GM12878 (cell line): ENCODE measurements at regions not wholly inside any gene's neighbourhood (a gene's known extent, or its start where the extent isn't known, plus 50 kb on each side); places are given as distances from the start of the nearest gene placed in this dataset.

Experiments
- ATAC-seq: fragments of 200-7000 bp; cut with Tn5 transposase; 3 replicates; pipeline ENCODE4 v1.9.1; 2020; ENCODE audit warnings: mild to moderate bottlenecking, moderate library complexity
- BruUV-seq: library from RNA; stranded (reverse); fragments of 400-500 nt; replicated peaks from 2 replicates; lab custom pipeline; 2021; lab: Mats Ljungman, UMichigan
- CTCF ChIA-PET: fragments of 300-600 bp; sonication (Branson Sonifier 250); formaldehyde crosslinking; extraction: SDS; loops from one replicate; lab custom pipeline; 2021; ENCODE audit warnings: inconsistent platforms; lab: Yijun Ruan, JAX
- POLR2A ChIA-PET: fragments of 350-600 bp; formaldehyde crosslinking; extraction: SDS; loops from one replicate; lab custom pipeline; 2021; ENCODE audit warnings: inconsistent platforms; lab: Charles Lee
- RAD21 ChIA-PET: fragments of 300-600 bp; sonication (Branson Sonifier 250); formaldehyde crosslinking; loops from one replicate; lab custom pipeline; 2023; ENCODE audit warnings: antibody characterized with exemption; ENCODE audit not compliant: unreplicated experiment; lab: Charles Lee
- SMC1A ChIA-PET: fragments of 300-600 bp; sonication (Branson Sonifier 250); formaldehyde crosslinking; loops from one replicate; lab custom pipeline; 2023; ENCODE audit not compliant: unreplicated experiment, uncharacterized antibody; lab: Charles Lee
- DNase-seq: peaks from one replicate; pipeline ENCODE4 v3.0.0-alpha.2; 2011; ENCODE audit warnings: low read depth, low spot score
- FAIRE-seq: peaks from 3 replicates; lab custom pipeline; 2011; peaks lifted over from hg19 to GRCh38; lab: Jason Lieb, UNC
- H2AFZ ChIP-seq: 2 replicates; pipeline ENCODE4 v1.6.0; 2011; ENCODE audit warnings: low read depth, low read length, control low read depth; ENCODE audit not compliant: control insufficient read depth
- H3K27ac ChIP-seq: 2 replicates; pipeline ENCODE4 v1.5.1; 2011; ENCODE audit warnings: control low read depth; ENCODE audit not compliant: control insufficient read depth, insufficient read depth
- H3K27me3 ChIP-seq, 2 experiments: replicated peaks in 1 of 2; 2 replicates each; pipeline versions ENCODE4 v1.6.0 to v1.6.1; 2011; ENCODE audit warnings: low read length in 1 of 2; ENCODE audit not compliant: control insufficient read depth in 2 of 2, insufficient read depth in 2 of 2
- H3K36me3 ChIP-seq, 2 experiments: 2 replicates each; pipeline ENCODE4 v1.5.1; 2011; ENCODE audit warnings: low read length in 1 of 2; ENCODE audit not compliant: control insufficient read depth in 2 of 2, insufficient read depth in 2 of 2
- H3K4me1 ChIP-seq: 2 replicates; pipeline ENCODE4 v1.6.1; 2011; ENCODE audit warnings: mild to moderate bottlenecking, low read length, moderate library complexity, mixed read lengths; ENCODE audit not compliant: control insufficient read depth, insufficient read depth
- H3K4me2 ChIP-seq: 2 replicates; pipeline ENCODE4 v1.6.0; 2011; ENCODE audit warnings: control low read depth; ENCODE audit not compliant: control insufficient read depth, insufficient read depth
- H3K4me3 ChIP-seq: fragments of 200-600 bp; sonication (generic); 2 replicates; pipeline ENCODE4 v1.5.1; 2016
- H3K79me2 ChIP-seq: 2 replicates; pipeline ENCODE4 v1.6.0; 2011; ENCODE audit warnings: low read length; ENCODE audit not compliant: control insufficient read depth, insufficient read depth
- H3K9ac ChIP-seq: 2 replicates; pipeline ENCODE4 v1.8.0; 2011; ENCODE audit warnings: low read length, control low read depth, mixed read lengths; ENCODE audit not compliant: control insufficient read depth, insufficient read depth
- H3K9me3 ChIP-seq: replicated peaks from 3 replicates; pipeline ENCODE4 v1.5.1; 2011; ENCODE audit warnings: mild to moderate bottlenecking, low read length; ENCODE audit not compliant: control insufficient read depth, insufficient read depth
- H4K20me1 ChIP-seq: 2 replicates; pipeline ENCODE4 v1.6.0; 2011; ENCODE audit not compliant: control insufficient read depth, insufficient read depth
- CEBPB ChIP-seq, 2 experiments: fragments of 150-350 bp in 1 of 2; IDR thresholded peaks; 2 replicates each; pipeline ENCODE4 v1.6.1; 2012 to 2014; ENCODE audit warnings: low read depth in 2 of 2, low read length in 2 of 2, borderline replicate concordance in 1 of 2, inconsistent platforms in 1 of 2
- CEBPZ ChIP-seq: fragments of 150-350 bp; IDR thresholded peaks from 2 replicates; pipeline ENCODE4 v1.6.1; 2016; ENCODE audit warnings: low read depth, low read length
- E2F4 ChIP-seq: IDR thresholded peaks from 2 replicates; pipeline ENCODE4 v1.6.1; 2012; ENCODE audit warnings: low read depth, low read length, improper control_type of control experiment
- HSF1 ChIP-seq: fragments of 150-350 bp; IDR thresholded peaks from 2 replicates; pipeline ENCODE4 v1.6.1; 2014; ENCODE audit warnings: mild to moderate bottlenecking, low read depth, low read length
- MTA3 ChIP-seq: IDR thresholded peaks from 2 replicates; pipeline ENCODE4 v1.6.1; 2012; ENCODE audit warnings: low read length, inconsistent platforms, borderline replicate concordance
- PBX3 ChIP-seq: IDR thresholded peaks from 2 replicates; pipeline ENCODE4 v1.6.1; 2011; ENCODE audit warnings: mild to moderate bottlenecking, low read depth, low read length, moderate library complexity; ENCODE audit not compliant: insufficient replicate concordance
- SUZ12 ChIP-seq: fragments of 200-600 bp; sonication (generic); IDR thresholded peaks from one replicate; pipeline ENCODE4 v1.6.1; 2018; ENCODE audit warnings: antibody characterized with exemption, mild to moderate bottlenecking; ENCODE audit not compliant: unreplicated experiment
- TARDBP ChIP-seq: IDR thresholded peaks from 2 replicates; pipeline ENCODE4 v1.6.1; 2016; ENCODE audit warnings: borderline replicate concordance
- WRNIP1 ChIP-seq: IDR thresholded peaks from 2 replicates; pipeline ENCODE4 v1.6.1; 2011; ENCODE audit warnings: low read depth, low read length, improper control_type of control experiment, borderline replicate concordance
- ZNF384 ChIP-seq: IDR thresholded peaks from 2 replicates; pipeline ENCODE4 v1.6.1; 2012; ENCODE audit warnings: low read depth, mild to moderate bottlenecking, low read length, improper control_type of control experiment, borderline replicate concordance
- ZNF592 ChIP-seq: fragments of 450-650 bp; IDR thresholded peaks from 2 replicates; pipeline ENCODE4 v1.6.1; 2017; ENCODE audit warnings: mild to moderate bottlenecking, moderate library complexity
- whole genome bisulfite sequencing: methylation state at CpG from one replicate; pipeline ENCODE4 v1.1.6; 2016; ENCODE audit warnings: low lambda C conversion rate; ENCODE audit not compliant: insufficient replicate concordance, insufficient coverage; ENCODE audit errors: missing lambda C conversion rate; 5-methylcytosine and 5-hydroxymethylcytosine counted together
- in situ Hi-C: fragments of 300-500 bp; cut with MboI; formaldehyde crosslinking; loops from 9 replicates; pipeline ENCODE4 v1.14.3; 2018; ENCODE audit warnings: mixed read lengths
- intact Hi-C: fragments of 100-400 bp; cut with micrococcal nuclease; formaldehyde crosslinking; loops from one replicate; pipeline ENCODE4 v1.14.2; 2022; ENCODE audit not compliant: unreplicated experiment

GRCh38 chr9:34797367-34797766 lies 87.4 kb upstream of the CCL21 start (continued):
- TF ChIP-seq WRNIP1, result no peak
- TF ChIP-seq PBX3, result no peak
- TF ChIP-seq SUZ12, result no peak
- TF ChIP-seq MTA3, result no peak
- TF ChIP-seq CEBPZ, result no peak

- ChIA-PET RAD21 (no interaction called here), SMC1A (no interaction called here), CTCF (no interaction called here), POLR2A (no interaction called here)
- H3K4me2 ChIP-seq, result no peak overlapping the region
- H3K4me1 ChIP-seq, result no peaks in the 10 kb centered on the region
- DNase-seq, result no peak
- FAIRE-seq, result no peak
- intact Hi-C loops, result no loop called here
- no peaks in the 10 kb centered on the region for H3K79me2 ChIP-seq
- H3K36me3 ChIP-seq, result no peaks in the 10 kb centered on the region
- in situ Hi-C loops, result no loop called here
- H3K4me3 ChIP-seq, result no peak overlapping the region
- no peak overlapping the region for H3K9ac ChIP-seq
- no peaks in the 10 kb centered on the region for H3K27me3 ChIP-seq
- H2AFZ ChIP-seq, result no peak overlapping the region
- under 1% methylated on average over 7 of the region's 7 CpGs for WGBS
- H3K27ac ChIP-seq, result no peak overlapping the region
- no TSS peak for BruUV-seq
- H3K9me3 ChIP-seq, result no peaks in the 10 kb centered on the region
- TF ChIP-seq ZNF384 (no peak), ZNF592 (no peak), HSF1 (no peak), WRNIP1 (no peak), E2F4 (no peak), CEBPB (IDR thresholded peaks at IDR 0.05; ENCODE audit: borderline replicate concordance in 1 of 2, low read depth in 2 of 2, low read length in 2 of 2) (no peak), TARDBP (no peak)
- H4K20me1 ChIP-seq, result no peaks in the 10 kb centered on the region
- no peak for ATAC-seq
These were observed 87.0 kb upstream of the CCL21 start for GRCh38 chr9:34796924-34797323.
